ENCODE measurements at regions not wholly inside any gene's neighbourhood (a gene's known extent, or its start where the extent isn't known, plus 50 kb on each side); places are given as distances from the start of the nearest gene placed in this dataset.
A peak's percentile ranks its signal among the peaks of the same experiment; 100 is the strongest.

GRCh38 chrX:40149286-40150175 is 51.8 kb upstream of the BCOR start:
- ChIA-PET CTCF (no interaction called here), POLR2A (interaction anchor here (0.6 to 2.0 kb wide), 7 partner anchors 22 to 136 kb away, joined by 3 to 15 read pairs (median 4); partner anchors contain the start of gene BCOR)
- ATAC-seq (ENCODE audit: low read depth) (no peak), DNase-seq (no peak)
- Mint-ChIP-seq H3K4me3 (peak overlapping the region; percentile 53), H3K27me3 (no peaks in the 10 kb centered on the region), H3K36me3 (ENCODE audit: low read depth) (no peaks in the 10 kb centered on the region), H3K27ac (no peak overlapping the region), H3K4me1 (peaks cover 43% of the 10 kb centered on the region), H3K9me3 (no peaks in the 10 kb centered on the region)
- intact Hi-C loops (cut with micrococcal nuclease) = loop anchor here (5.0 kb wide), 1 partner anchor 332 kb away; no protein-coding TSS in a partner anchor
- no peak for TF ChIP-seq CTCF (IDR thresholded peaks at IDR 0.05)

GRCh38 chrX:40148385-40149285 is 50.9 kb upstream of the BCOR start:
- peak overlapping the region; percentile 53 for H3K4me3 Mint-ChIP-seq
- no peaks in the 10 kb centered on the region for H3K9me3 Mint-ChIP-seq
- CTCF ChIA-PET = no interaction called here
- H3K27ac Mint-ChIP-seq = peak overlapping the region; percentile 65
- intact Hi-C loops (cut with micrococcal nuclease) = no loop called here
- peaks cover 40% of the 10 kb centered on the region for H3K4me1 Mint-ChIP-seq
- DNase-seq (no peak), ATAC-seq (ENCODE audit: low read depth) (no peak)
- TF ChIP-seq CTCF (IDR thresholded peaks at IDR 0.05) = no peak
- POLR2A ChIA-PET = interaction anchor here (0.9 to 2.0 kb wide), 6 partner anchors 26 to 135 kb away, joined by 3 to 15 read pairs (median 4); partner anchors contain the start of gene BCOR
- H3K36me3 Mint-ChIP-seq (ENCODE audit: low read depth) = no peaks in the 10 kb centered on the region
- no peaks in the 10 kb centered on the region for H3K27me3 Mint-ChIP-seq

GRCh38 chrX:40147971-40148370 is 50.2 kb upstream of the BCOR start:
- no peak for DNase-seq
- Mint-ChIP-seq H3K4me3 (no peak overlapping the region), H3K4me1 (peaks cover 36% of the 10 kb centered on the region), H3K27ac (no peak overlapping the region), H3K36me3 (ENCODE audit: low read depth) (no peaks in the 10 kb centered on the region), H3K27me3 (no peaks in the 10 kb centered on the region), H3K9me3 (no peaks in the 10 kb centered on the region)
- no peak for TF ChIP-seq CTCF (IDR thresholded peaks at IDR 0.05)
- intact Hi-C loops (cut with micrococcal nuclease) = no loop called here
- POLR2A ChIA-PET = interaction anchor here (2.0 kb wide), 1 partner anchor 49 kb away, joined by 15 read pairs; the partner anchor contains the start of gene BCOR
- ATAC-seq (ENCODE audit: low read depth) = no peak
- CTCF ChIA-PET = interaction anchor here (1.2 kb wide), 1 partner anchor 20 kb away, joined by 3 read pairs; no protein-coding TSS in a partner anchor

All from activated B cell treated with CpG ODN at 0.5 μM for 24 hours (primary cell).